ENCODE measurements at regions not wholly inside any gene's neighbourhood (a gene's known extent, or its start where the extent isn't known, plus 50 kb on each side); places are given as distances from the start of the nearest gene placed in this dataset.

DNA sequence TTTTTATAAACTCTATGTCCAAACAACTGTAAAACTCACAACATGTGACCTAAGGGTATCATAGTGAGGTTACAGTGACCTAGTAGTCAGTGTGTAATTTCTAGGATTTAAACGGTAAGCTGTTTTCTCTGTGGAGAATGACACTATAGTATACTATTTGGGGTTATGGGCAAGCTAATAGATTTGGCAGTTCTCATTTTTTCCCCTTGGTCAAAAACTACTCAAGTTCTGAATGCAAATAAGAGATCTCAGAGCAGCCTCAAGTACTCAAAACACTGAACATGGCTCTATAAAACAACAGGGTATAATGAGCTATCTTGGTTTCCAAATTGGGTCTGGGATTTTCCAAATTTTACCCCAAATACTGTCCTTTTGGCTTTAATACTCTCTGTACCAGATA lies 88.5 kb upstream of the HMCN1 start:
- no peak for DNase-seq (ENCODE audit: low read depth in 3 of 3)

DNA sequence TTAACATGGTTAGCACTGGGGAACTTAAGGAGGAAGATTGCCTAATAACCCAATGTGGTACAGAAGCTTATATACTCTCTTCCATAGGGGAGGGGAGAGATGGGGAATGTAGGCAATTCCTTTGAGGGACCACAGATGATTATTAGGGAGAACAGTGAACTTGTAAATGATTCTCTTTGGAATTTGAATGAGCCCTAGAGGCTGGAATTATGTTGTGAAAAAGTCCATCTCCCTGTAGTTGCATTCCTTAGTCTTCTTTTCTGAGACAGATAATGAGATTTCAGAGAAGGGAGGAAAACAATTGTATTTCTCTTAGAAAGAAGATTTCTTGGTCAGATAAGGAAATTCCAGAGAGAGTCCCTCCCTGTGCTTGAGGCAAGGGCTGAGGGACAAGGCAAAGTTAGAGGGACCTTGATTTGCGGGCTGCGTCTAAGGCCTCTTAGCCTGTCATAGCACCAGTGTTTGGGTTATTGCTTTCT lies 89.0 kb upstream of the HMCN1 start:
- DNase-seq (ENCODE audit: low read depth in 3 of 3): no peak

DNA sequence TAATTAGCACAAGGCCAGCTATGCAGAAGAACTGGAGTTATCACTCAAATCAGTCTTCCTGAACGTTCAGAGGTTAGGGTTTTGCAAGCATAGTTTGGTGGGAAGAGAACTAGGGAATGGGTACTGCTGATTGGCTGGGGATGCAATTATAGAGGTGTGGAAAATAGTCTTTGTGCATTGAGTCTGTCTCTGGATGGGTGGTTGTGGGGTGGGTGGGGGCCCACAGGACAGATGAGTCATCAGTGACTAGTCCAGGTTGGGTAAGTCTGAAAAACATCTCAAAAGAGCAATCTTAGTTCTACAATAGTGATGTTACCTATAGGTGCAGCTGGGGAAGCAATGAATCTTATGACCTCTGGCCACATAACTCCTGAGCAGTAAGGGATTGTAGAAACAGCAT lies 89.7 kb upstream of the HMCN1 start:
- DNase-seq (ENCODE audit: low read depth in 3 of 3): no peak

DNA sequence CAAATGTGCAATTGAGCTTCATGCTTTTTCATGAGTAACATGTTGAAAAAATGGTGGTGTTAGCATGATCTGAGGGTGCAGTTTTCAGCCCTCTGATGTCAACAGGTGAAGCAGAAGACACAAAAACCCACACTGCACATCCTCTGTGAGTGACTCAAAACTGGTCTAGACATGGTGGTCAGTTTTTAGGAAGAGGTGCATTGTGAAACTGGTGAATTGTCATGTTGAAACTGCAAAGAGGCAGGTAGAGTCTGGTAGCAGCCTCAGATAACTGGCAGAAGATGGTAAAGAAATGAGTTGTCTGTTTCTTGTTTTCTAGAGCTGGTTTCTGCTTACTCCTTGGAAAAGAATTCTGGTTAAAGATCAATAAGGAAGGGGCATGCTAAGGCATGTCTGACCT lies 97.3 kb upstream of the HMCN1 start:
- peak in 2 of 3 donors; percentile 12 to 21 for DNase-seq (ENCODE audit: low read depth in 3 of 3)

DNA sequence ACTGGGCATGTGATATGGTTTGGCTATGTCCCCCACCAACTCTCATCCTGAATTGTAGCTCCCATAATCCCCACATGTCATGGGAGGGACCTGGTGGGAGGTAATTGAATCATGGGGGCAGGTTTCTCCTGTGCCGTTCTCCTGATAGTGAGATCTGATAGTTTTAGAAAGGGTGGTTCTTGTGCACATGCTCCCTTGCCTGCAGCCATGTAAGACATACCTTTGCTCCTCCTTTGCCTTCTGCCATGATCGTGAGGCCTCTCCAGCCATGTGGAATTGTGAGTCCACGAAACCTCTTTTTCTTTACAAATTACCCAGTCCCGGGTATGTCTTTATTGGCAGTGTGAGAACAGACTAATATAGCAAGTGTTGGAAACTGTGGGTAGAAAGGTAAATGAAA lies 99.5 kb upstream of the HMCN1 start:
- no peak for DNase-seq (ENCODE audit: low read depth in 3 of 3)

DNA sequence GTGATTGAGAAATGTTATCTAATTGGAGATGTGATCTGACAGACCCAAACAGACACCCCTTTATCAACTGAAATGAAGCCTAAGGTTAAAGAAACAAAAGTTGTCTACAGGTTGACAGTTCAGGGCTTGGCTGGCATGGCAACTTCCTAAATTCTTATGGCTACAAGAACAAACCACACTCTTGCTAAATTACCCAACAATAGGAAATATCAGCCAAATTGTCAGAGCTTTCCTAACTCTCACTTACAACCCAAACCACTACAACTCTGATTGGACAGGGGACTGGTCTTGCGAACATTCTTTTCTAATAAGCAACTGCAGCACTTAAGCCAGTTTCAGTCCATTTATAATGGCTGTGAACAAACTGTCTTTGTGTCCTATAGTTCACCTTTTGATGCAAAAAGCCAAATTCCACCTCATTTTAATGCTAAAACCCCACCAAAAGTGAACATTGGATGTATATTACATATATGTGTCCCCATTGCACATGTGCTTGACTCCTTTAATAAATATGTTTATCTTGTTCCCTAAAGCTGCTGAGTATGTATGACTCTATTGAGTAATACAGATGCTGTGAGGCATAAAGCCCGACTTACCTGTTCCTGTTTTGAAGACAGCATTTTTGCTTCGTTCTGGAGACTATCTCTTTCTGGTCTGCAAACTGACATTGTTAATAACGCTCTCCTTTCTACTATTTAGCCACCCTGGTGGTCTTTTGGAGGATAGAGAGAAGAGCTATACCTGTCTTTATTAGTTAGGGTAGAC lies 101.3 kb upstream of the HMCN1 start:
- no peak for DNase-seq (ENCODE audit: low read depth in 3 of 3)

DNA sequence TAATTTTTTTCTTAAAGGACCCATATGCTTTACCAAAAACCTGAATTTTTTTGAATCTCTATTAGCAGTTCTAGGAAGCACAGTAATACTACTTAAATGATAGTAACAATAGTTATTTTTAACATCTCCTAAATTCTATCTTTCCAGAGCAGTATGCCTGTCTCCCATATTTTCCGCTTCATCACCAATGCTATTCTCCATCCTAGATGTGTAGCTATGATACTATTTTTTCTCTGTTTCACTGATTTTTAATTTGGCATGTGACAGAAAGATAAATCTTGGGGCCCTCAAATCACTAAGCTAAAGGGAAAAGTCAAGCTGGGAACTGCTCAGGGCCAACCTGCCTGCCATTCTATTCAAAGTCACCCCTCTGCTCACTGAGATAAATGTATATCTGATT lies 102.3 kb upstream of the HMCN1 start:
- DNase-seq (ENCODE audit: low read depth in 3 of 3): no peak

DNA sequence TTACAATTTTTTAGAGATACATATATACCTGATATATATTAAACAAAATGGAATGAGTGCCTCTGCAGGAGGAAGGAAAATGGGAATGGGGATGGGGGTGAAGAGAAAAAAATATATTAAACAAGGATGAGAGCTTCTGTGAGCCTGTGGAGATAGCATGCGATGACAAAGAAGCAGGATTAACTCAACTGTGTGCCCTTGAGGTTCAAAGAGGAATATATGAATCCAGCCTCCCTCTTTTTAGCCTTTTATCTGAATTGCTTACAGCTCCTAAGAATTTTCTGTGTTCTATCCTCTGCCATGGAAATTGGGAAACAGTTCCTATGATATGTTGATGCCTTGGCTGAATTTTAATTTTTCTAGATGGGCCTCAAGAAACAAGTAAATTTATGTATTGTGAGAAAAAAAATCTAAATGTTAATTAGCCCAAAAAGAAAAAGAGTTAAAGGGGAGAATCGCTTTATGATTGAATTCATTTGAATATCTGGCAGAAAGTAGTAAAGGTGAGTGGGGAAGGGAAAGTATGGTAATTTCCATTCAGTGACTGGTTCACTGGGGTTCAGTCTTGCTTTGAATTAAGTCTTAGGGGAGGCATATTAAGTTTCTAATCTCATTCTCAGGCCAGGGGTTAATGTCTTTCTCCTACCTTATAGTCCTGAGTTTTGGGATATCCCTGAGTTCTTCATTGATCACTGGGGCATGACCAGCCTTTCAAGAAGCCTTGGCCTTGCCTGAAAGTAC lies 106.3 kb upstream of the HMCN1 start:
- DNase-seq (ENCODE audit: low read depth in 3 of 3): no peak

DNA sequence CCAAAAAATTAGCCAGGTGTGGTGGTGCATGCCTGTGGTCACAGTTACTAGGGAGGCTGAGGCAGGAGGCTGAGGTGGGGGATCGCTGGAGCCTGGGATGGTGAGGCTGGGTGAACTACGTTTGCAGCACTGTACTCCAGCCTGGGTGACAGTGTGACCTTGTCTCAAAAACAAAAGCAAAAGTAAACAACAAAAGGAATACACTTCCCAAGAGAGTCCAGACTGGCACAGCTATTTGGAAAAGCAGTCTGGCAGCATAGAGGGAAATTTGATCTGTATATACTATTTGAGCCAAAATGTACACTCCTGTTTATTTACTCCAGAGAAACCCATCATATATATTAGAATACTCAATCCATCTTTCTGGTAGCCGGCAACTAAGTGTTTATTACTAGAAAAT lies 107.0 kb upstream of the HMCN1 start:
- DNase-seq (ENCODE audit: low read depth in 3 of 3): no peak

DNA sequence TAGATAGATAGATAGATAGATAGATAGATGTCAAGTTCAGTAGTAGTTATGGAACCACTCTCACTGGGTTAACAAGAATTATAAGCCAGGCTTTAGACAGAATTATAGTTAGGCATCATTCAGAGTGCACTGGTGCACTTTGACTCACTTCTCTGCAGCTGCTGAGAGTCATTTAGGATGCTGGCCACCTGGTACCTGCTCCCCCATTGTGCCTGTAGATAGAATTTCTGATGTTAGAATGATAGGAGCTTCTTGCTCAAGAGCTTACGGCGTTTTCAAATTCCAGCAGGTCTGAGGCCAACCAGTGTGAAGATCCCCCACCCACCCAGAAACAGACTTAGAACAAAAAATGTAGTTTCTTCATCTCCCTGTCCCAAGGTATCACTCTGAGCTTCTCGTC lies 107.8 kb upstream of the HMCN1 start:
- no peak for DNase-seq (ENCODE audit: low read depth in 3 of 3)

DNA sequence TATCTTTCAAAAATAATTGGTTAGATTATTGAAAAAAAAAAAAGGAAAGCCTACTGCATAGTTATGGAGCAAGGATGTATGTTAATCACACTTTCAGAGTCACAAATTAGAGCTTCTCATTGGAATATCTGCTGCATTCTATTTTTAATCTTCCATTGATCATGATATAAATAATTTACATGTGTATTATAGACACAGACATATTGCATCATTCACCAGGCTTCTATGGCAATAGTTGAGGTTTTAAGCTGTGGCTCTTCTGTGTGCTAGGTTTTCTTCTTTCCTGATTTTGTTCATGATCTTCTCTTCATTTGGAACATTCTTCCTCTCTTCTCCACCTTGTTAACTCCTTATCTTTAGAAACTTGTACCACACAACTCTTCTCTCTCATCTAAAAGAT lies 123.2 kb upstream of the HMCN1 start:
- no peak for DNase-seq (ENCODE audit: low read depth in 3 of 3)

DNA sequence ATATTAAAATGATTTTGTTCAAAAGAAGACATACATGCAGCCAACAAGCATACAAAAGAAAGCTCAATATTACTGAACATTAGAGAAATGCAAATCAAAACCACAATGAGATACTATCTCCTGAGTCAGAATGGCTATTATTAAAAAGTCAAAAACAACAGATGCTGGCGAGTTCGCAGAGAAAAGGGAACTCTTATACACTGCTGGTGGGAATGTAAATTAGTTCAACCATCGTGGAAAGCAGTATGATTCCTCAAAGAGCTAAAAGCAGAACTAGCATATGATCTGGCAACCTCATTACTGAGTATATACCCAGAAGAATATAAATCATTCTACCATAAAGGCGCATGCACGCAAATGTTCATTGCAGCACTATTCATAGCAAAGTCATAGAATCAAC lies 126.0 kb upstream of the HMCN1 start:
- no peak for DNase-seq (ENCODE audit: low read depth in 3 of 3)

DNA sequence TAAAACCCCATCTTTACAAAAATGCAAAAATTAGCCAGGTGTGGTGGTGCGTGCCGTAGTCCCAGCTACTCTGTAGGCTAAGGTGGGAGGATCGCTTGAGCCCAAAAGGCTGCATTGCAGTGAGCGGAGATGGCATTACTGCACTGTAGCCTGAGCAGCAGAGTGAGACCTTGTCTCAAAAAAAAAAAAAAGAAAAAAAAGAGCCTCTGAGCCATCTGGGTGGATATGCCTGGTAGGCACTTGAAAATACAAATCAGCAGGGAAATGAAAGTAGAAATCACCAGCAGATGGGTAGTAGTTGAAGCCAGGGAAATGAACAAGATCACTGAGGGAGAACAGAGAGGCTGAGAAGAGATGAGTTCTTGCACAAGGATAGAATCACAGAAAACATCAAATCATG lies 131.0 kb upstream of the HMCN1 start:
- no peak for DNase-seq (ENCODE audit: low read depth in 3 of 3)

DNA sequence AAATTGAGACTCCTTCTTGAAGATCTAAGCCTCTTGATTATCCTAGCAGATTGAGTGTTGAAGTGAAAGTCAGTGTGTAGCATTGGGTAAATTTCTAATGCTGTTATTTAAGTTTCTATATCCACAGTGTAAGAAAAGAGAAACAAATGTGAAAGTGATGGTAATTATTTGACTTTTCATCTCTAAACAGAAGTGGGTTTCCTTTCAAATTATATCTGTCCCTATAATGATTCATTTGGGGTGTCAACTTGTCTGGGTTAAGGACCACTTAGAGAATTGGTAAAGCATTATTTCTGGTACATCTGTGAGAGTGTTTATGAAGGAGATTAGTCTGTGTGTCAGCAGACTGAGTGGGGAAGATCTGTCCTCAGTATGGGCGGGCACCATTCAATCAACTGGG lies 133.0 kb upstream of the HMCN1 start:
- DNase-seq (ENCODE audit: low read depth in 3 of 3): no peak

DNA sequence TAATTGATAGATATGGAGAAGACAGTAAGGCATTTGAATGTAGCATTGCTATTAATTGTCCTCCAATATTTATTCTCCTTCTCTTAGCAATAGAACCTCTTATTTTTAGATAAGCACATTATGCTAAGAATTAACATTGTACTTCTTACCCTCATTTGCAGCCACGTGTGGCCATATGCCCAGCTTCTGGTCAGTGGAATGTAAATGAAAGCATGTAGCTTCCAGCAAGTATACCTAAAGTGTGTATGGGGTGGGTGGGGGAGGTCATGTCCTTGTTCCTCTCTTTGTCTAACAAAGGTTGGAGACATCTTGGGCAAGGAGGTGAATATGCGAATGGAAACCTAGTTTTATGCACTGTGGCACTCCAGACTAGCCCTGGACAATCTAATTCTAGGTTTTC lies 133.6 kb upstream of the HMCN1 start:
- no peak for DNase-seq (ENCODE audit: low read depth in 3 of 3)

DNA sequence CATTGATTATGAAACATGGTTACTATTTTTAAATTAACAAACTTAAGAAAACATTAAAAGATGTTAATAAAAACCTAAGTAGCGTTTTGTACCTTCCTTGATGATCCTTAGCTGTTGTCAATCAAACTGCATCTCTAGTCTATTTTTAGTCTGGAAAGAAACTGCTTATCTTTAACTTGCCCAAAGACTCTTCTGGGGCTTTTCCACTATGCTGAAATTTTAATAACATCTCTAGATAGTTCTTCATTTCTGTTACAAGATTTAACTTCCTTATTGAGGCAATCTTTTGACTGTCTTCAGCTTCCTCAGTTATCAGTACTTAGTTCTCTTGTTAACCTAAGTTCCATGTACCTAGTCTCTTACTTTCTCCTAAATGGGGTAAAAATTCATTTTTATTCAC lies 135.9 kb upstream of the HMCN1 start:
- DNase-seq (ENCODE audit: low read depth in 3 of 3): no peak

DNA sequence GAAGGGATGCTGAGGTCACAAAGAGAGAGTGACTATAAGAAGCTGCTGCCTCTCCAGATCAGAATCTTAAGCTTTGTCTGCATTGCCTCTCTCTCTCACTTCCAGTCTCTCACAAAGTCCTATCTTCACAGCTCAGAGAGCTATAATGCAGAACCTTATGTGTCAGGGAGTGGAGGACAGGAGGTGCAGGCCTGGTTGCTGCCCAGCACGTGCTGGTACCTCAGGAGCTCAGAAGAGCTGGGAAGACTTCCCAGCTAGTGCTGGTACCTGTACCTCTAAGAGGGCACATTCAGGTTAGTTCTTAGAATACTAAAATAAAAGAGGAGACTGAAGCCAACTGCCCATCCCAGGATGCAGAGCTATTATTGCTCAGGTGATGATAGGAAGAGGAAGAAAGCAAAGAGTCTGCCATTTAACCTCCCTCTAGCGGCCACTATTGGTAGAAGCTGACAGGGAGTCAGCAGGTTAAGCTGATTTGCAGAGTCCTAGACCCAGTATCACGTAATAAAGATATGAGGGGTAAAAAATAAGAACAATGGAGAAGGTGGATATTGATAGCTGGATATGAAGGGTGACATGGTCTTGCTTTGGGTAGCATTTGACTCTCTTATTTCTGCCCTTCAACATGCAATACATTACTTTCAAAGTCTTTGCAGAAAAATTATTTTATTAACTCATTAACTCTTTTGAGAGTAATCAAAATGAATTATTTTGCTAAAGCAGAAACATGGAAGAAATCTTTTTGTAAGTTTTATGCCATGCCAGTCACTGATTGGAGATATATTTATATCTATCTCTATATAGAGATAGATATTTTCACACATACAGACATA lies 138.1 kb upstream of the HMCN1 start:
- peak in 2 of 3 donors; percentile 12 to 45 for DNase-seq (ENCODE audit: low read depth in 3 of 3)

DNA sequence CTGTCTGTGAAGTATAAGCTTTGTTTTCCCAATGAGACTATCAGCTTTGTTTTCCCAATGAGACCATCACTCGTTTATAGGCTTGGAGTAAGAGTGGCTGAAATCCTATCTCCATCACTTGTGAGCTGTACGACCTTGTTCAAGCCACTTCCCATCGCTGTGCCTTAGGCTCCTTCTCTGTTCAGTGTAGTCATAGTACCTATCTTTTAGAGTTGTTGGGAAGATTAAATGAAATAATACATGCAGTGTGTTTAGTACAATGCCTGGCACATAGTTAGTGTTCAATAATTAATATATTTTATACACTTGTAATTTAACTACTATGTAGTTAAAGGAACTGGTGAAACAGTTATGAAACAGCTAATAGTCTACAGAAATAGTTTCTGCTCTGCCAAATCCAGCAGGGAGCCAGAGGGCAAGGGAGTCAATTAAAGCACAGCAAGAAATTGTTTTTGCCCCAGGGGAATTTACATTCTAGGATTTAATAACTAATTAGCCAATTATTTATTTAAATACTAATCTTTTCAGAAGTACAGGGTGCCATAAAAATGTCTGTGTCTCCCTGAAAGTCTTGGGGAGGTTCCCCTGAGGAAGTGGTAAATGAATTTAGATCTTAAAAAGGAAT lies 139.3 kb upstream of the HMCN1 start:
- no peak for DNase-seq (ENCODE audit: low read depth in 3 of 3)

DNA sequence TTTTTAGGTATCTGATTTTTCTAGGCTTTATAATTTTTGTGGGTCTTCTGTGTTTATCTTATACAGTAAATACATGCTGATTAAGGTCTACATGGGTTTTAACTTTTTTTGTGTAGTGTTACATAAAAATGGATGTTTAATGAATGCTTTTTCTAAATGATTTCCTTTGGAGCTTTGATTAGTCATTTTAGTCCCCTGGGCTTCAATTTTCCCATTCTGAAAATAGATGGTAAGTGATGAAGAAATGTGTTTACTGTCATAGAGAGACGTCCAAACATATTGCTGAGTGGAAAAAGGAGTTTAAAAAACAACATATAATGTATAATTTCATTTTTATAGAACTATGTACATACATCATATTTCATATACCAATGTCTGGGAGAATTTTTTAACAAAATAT lies 140.9 kb upstream of the HMCN1 start:
- no peak for DNase-seq (ENCODE audit: low read depth in 3 of 3)

DNA sequence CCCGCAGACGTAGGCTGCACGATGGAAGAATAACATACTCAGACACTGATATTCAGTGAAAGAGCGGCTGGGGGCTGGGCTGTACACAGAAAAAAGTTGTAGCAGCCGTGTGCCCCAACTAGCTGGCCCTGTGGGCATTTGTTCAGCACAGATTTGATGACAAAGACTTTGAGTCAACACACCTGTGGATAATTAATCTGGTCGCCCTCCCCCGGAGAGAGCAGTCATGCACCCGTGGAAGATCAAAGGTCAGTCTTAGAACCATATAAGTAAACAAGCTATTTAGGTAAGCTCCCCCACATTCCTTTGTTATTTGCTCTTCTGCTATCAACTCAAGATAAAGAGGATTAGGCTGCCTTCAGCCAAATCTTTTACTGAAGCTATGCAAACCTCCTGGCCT lies 148.4 kb upstream of the HMCN1 start:
- DNase-seq (ENCODE audit: low read depth in 3 of 3): no peak

DNA sequence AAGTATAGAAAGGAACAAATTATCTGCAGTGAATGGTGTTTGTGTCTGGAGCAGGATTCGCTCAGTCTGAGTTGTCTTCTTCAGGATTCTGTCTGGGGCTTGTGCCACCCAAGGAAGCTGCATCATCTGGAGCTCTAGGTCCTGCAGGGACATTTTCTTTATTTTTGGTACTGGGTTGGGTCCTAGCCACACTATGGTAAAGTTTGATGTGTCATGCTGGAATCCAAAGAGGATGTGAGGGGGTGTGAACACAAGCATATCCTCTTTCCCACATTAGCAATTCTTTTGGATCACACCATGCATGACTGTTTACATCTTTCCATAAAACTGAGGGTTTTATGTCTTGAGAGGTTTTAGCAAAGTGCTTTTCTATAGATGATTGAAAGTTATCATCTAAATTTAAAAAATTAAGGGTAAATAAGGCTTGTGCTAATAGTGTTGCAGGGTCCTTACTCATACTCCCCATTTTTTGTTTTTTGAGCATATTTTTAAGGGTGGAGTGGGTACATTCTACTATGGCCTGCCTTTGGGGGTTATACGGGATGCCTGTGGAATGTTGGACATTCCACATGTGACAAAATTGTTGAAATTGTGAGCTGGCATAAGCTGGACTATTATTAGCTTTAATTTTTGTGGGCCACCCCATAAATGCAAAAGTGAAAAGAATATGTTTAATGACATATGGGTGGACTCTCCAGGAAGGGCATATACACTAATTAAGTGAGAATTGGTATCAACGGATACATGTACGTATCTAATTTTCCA lies 152.0 kb upstream of the HMCN1 start:
- no peak for DNase-seq (ENCODE audit: low read depth in 3 of 3)

Measured in stimulated activated CD4-positive, alpha-beta T cell treated with anti-CD3 and anti-CD28 coated beads, TNF-alpha, amount 100 ng/mL, for 48 hours (primary cell).